ENCODE measurements at regions not wholly inside any gene's neighbourhood (a gene's known extent, or its start where the extent isn't known, plus 50 kb on each side); places are given as distances from the start of the nearest gene placed in this dataset.
A peak's percentile ranks its signal among the peaks of the same experiment; 100 is the strongest.
"Not testable (repeated sequence)": the region's sequence is repeated elsewhere in the genome, so short reads cannot be mapped to it uniquely, and the experiment has no call there.

DNA sequence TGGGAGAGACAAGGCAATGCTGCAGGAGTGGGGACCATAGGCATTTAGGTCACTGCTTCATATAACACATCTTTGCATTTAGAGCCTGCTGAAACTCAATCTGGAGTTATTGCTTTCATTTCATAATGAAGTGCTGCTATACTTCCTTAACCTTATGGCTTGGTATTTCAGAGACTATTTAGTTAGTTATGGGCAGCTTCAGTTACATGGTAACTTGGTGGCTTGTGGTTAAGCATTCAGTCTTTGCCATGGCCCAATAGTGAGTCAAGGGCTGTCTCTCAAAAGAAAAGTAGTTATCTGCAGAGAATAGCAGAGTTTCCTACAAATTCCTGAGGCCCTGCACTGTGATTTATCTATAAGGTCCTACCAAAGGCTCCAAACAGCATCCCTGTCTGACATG, 271.6 kb downstream of the ZFY start:
- not testable (repeated sequence) for DNase-seq (ENCODE audit: low spot score)

DNA sequence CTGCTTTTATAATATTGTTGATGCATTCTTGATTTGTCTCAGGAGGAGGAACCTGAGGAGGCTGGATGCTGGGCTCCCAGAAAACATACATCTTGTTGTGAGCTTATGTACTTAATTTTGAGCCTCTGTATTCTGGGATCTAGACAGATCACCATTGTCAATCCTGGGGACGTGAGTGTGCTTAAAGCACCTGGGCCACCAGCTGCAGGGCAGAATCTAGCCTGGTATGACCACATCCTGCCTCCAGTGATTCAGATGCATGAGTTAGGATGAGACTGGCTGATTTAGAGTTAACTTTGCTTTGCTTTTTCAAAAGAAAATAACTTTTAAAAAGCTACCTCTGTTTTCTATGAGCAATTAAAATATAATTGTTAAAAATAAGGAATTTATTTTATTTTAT, 278.0 kb downstream of the ZFY start:
- DNase-seq (ENCODE audit: low spot score): not testable (repeated sequence)

DNA sequence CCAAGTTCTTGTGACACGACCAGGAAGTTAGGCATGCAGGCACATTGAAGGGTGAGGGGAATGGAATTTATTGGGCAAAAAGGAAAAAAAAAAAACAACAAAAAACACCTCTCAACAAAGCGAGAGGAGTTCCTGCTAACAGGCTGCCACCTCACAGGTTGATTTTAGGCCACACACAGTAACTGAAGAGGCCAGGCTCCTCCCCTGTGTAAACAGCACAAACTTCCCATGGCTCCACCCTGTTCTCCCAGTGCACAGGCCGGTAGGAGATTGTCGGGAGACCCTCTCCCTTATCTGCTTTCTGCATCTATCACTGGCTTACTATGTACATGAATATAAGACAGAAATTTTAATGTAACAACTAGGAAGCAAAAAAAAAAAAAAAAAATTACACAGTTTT, 283.0 kb downstream of the ZFY start:
- not testable (repeated sequence) for DNase-seq (ENCODE audit: low spot score)

DNA sequence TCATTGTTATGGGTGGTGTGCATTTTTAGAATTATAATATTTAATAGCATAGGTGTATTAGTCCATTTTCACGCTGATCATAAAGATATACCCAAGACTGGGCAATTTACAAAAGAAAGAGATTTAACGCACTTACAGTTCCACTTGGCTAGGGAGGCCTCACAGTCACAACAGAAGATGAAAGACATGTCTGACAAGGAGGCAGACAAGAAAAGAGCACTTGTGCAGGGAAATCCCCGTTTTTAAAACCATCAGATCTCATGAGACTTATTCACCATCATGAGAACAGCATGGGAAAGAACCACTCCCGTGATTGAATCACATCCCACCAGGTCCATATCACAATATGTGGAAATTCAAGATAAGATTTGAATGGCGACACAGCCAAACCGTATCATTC, 283.4 kb downstream of the ZFY start:
- not testable (repeated sequence) for DNase-seq (ENCODE audit: low spot score)

DNA sequence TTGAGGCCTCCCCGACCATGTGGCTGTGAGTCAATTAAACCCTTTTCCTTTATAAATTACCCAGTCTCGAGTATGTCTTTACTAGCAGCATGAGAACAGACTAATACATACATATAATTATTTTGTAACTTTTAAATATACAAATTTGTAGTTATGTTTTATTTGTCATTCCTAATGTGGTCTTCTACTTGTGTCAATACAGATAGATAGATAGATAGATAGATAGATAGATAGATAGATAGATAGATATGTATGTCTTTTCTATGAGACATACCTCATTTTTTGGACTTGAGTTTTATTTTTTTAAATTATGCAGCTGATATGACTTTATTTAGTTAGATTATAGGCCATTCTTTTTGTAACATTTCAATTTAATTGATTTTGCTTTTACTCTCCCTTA, 316.0 kb upstream of the TGIF2LY start:
- DNase-seq (ENCODE audit: low spot score): not testable (repeated sequence)

DNA sequence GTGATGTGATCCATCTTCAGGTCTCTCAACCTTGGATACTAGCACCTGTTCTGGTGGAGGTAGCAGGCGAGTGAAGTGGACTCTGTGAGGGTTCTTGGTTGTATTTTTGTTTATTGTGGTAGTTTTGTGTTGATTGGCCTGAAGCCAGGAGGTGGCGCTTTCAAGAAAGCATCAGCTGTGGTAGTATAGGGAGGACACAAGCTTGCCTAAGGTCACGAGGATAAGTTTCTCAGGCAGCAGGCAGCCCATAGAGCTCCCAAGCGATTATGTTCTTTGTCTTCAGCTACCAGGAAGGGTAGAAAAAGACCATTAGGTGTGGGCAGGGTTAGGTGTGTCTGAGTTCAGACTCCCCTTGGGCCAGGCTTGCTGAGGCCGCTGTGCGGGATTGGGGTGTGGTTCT, 290.8 kb upstream of the TGIF2LY start:
- not testable (repeated sequence) for DNase-seq (ENCODE audit: low spot score)

DNA sequence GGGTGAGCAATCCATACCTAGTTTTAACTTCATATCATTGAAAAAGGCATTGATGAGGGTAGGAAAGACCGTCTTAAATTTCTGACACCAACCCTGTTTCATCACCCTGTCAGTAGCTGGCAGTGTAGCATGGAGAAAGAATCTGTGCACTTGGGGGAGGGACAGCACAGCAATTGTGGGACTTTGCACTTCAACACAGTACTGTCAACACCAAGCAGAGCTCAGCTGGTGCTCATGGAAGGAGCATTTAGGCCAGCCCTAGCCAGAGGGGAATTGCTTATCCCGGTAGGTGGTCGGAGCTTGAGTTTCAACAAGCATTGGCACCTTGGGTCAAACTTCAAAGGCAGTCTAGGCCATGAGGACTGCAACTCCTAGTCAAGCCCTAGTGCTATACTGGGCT, 281.6 kb upstream of the TGIF2LY start:
- DNase-seq (ENCODE audit: low spot score): not testable (repeated sequence)

DNA sequence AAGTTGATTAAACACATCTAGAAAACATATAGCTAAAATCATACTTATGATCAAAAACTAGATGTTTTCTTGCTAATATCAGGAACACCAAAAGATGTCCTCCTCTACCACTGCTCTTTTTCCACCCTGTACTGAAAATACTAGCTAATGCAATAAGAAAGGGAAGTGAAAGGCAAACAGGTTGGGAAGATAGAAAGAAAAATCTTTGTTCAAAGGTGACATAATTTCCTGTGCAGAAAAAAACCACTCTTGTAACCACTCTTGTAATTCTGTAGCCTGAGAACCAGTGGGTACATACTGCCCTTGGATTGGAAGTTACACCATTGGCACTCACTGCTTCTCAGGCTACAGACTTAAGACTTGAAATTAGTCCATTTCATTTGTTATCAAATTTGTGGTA, 258.9 kb upstream of the TGIF2LY start:
- not testable (repeated sequence) for DNase-seq (ENCODE audit: low spot score)

DNA sequence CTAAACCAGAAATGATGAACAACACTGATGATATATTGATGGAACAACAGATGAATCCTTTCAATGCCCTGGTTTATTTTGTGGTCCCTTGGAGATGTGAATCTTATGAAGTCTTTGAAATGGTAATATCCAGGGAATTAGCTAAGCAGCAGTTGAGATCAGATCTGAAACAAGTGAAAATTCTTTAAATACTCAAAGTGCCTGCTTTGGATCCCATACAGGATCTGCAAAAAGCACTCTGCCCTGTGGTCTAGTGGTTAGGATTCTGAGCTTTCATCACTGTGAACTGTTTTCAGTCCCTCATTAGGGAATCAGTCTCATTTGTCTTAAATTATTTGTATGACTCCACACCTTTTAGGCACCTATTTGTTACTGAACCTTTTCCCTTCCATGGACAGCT, 211.3 kb upstream of the TGIF2LY start:
- DNase-seq (ENCODE audit: low spot score): not testable (repeated sequence)

DNA sequence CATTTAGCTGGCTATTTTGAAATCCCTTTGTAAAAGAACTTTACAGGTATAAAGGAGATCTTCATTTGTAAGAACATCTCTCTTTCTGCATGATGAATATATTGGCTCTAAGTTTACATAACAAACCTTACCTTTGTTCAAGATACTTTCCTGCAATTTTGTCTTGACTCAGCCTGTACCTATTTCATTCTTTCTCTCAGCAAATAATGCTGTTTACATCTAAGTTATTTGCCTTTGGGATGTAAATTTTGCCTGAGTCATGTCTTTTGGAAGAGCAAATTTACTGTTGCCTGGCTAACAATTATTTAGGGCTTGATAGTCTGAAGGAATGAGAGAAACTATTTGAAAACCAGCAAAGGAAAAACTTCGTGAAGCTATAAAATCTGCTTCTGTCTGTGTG, 210.4 kb upstream of the TGIF2LY start:
- DNase-seq (ENCODE audit: low spot score): not testable (repeated sequence)

DNA sequence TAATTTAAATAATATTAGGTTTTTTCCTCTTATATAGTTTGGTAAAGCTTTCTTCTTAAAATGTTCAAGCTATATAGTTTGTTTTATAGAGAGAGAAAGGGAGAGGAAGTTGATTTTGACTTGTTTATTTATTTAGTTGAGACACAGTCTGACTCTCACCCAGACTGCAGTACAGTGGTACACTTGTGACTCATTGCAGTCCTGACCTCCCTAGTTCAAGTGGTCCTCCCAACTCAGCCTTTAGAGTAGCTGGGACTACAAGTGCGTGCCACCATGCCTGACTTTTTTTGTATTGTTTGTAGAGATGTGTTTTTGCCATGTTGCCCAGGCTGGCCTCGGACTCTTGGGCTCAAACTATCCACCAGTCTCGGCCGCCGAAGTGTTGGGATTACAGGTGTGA, 187.4 kb upstream of the TGIF2LY start:
- not testable (repeated sequence) for DNase-seq (ENCODE audit: low spot score)

DNA sequence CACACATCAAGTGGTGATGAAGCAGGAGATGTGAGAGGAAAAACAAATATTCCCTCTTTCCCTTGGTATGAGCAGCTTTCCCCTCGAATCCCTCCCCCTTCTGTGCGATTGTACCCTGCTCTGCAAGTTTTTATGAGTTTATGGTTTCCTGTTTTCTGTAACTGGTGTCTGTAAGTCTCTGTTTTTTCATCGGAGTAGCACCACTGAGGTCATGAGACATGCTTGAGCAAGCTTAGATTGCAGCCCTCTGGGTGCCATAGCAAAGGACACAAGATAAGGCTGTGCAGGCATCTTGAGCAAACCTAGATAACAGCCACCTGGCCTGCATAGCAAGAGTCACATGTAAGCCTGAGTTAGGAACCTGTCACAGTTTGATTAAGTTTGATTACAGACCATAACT, 174.6 kb upstream of the TGIF2LY start:
- not testable (repeated sequence) for DNase-seq (ENCODE audit: low spot score)

DNA sequence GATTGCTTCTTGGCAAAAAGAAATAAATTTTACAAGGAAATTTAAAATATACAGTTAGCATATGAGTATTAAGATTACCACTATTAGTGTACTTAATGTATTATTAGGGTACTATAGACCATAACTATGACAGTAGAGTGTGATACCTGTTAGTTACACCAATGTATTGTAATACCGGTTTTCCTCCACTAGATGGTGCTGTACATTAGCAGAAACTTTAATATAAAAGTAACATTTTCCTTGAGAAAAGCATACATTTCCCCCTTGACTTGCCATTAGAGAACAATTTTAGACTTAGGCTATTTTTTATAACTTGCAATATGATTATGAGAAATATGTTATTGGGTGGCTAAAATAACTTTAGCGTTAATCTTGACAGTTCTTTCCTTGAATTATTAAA, 173.3 kb upstream of the TGIF2LY start:
- DNase-seq (ENCODE audit: low spot score): peak; percentile 0

DNA sequence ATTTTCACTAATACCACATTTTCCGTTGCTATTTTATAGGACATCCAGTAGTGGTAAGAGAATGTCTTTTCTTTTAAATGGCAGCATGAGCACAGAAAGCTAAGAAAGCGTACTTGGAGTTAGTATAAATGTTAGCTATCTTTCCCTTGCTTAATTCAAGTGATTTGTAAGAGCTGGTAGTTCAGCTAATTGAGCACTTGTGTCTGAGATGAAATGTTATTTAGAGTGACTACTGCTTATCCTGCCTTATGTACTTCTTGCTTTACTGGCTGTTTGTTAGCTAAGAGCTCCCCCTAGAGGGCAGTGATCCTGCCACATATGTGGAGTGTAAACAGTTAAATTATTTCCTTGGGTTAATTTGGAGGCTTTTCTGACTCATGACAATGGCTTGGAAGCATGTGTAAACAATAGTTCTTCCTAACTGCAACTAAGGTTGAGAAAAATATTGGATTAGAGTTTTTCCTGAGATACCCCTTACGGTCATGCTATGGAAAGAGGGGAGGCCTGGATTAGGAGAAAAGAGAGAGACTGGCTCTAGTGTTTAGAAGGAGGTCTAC, 171.9 kb upstream of the TGIF2LY start:
- not testable (repeated sequence) for DNase-seq (ENCODE audit: low spot score)

DNA sequence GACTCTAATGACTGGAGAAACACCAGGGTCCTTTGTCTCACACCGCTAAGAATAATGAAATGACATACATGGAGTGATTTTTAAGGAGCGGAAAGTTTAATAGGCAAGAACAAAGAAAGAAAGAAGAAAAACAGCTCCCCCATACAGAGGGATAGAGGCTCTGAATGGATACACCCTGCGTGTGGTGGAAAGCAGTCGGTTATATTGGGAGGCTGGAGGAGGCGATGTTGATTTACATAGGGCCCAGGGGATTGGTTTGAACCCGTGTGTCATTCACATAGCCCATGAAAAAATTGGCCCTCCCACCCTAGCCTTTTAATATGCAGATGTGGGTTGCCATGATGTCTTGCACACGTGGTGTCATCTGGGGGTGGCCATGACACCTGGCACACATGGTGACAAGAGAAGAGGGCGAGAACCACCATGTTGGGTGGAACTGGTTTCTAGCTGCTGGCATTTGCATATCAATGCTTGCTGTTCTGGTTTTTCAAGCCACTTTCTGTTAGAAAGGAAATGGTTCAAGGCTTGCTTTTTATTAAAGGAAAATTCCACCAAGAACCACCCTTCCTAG, 168.5 kb upstream of the TGIF2LY start:
- not testable (repeated sequence) for DNase-seq (ENCODE audit: low spot score)
